Mammary epithelial cell (primary cell): ENCODE measurements at regions not wholly inside any gene's neighbourhood (a gene's known extent, or its start where the extent isn't known, plus 50 kb on each side); places are given as distances from the start of the nearest gene placed in this dataset.

Experiments
- EZH2 ChIP-seq: IDR thresholded peaks from 2 replicates; pipeline ENCODE4 v1.6.1; 2012; ENCODE audit warnings: low read length, inconsistent platforms, borderline replicate concordance
- TF ChIP-seq, protein P1 (sequence below), 2 donors: IDR thresholded peaks in 1 of 2; conservative IDR thresholded peaks in 1 of 2; 2 replicates each; pipeline ENCODE4 v1.5.1; 2011 to 2012; ENCODE audit warnings: inconsistent platforms in 2 of 2, low read length in 2 of 2, mild to moderate bottlenecking in 2 of 2, control low read depth in 1 of 2, low read depth in 1 of 2; ENCODE audit not compliant: insufficient read depth in 1 of 2; ENCODE audit errors: extremely low read depth in 1 of 2

DNA sequence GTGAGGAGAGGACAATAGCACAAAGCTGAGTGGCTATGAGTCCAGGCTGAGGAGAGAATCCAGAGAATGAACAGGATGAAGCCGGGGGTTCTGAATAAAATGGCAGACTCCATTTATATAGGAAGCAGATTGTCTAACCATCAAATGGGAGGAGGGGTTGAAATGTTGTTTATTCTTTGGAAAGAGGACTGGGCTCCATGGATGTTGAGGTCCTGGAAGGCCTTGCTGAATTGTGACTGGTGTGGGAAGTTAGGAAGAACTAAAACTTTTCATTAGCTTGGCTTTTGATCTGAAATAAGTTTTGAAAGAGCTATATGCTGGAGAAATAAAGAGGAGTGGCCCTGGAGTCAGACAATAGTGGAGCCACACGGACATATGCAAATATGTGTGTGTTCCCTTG lies 647.8 kb downstream of the RNF144B start:
- no peak for TF ChIP-seq EZH2
- TF ChIP-seq, protein P1, sequence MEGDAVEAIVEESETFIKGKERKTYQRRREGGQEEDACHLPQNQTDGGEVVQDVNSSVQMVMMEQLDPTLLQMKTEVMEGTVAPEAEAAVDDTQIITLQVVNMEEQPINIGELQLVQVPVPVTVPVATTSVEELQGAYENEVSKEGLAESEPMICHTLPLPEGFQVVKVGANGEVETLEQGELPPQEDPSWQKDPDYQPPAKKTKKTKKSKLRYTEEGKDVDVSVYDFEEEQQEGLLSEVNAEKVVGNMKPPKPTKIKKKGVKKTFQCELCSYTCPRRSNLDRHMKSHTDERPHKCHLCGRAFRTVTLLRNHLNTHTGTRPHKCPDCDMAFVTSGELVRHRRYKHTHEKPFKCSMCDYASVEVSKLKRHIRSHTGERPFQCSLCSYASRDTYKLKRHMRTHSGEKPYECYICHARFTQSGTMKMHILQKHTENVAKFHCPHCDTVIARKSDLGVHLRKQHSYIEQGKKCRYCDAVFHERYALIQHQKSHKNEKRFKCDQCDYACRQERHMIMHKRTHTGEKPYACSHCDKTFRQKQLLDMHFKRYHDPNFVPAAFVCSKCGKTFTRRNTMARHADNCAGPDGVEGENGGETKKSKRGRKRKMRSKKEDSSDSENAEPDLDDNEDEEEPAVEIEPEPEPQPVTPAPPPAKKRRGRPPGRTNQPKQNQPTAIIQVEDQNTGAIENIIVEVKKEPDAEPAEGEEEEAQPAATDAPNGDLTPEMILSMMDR (conservative IDR thresholded peaks at IDR 0.05 in 1 of 2, IDR thresholded peaks at IDR 0.05 in 1 of 2; ENCODE audit: extremely low read depth in 1 of 2, insufficient read depth in 1 of 2, low read depth in 1 of 2, low read length in 2 of 2): no peak
